BE2C (cell line): ENCODE measurements at regions not wholly inside any gene's neighbourhood (a gene's known extent, or its start where the extent isn't known, plus 50 kb on each side); places are given as distances from the start of the nearest gene placed in this dataset.

ENCODE experiments used
- DNase-seq: peaks from one replicate; pipeline ENCODE4 v3.0.0-alpha.2; 2020
- H3K27me3 ChIP-seq: fragments of 250-450 bp; sonication (Bioruptor Pico); 2 replicates; pipeline ENCODE4 v1.5.1; 2020; ENCODE audit warnings: mild to moderate bottlenecking
- H3K36me3 ChIP-seq: fragments of 250-450 bp; sonication (Bioruptor Pico); 2 replicates; pipeline ENCODE4 v1.5.1; 2020; ENCODE audit warnings: mild to moderate bottlenecking
- H3K4me1 ChIP-seq: fragments of 250-450 bp; sonication (Bioruptor Pico); 2 replicates; pipeline ENCODE4 v1.5.1; 2020
- H3K4me3 ChIP-seq: 2 replicates; pipeline ENCODE4 v1.5.1; 2011; ENCODE audit warnings: low read depth, low read length
- H3K9me3 ChIP-seq: fragments of 250-450 bp; sonication (Bioruptor Pico); 2 replicates; pipeline ENCODE4 v1.5.1; 2020
- CTCF ChIP-seq: IDR thresholded peaks from 2 replicates; pipeline ENCODE4 v1.5.1; 2012; ENCODE audit warnings: mild to moderate bottlenecking, low read depth, low read length

- H3K4me3 ChIP-seq, result no peak overlapping the region
- H3K9me3 ChIP-seq, result no peaks in the 10 kb centered on the region
- TF ChIP-seq CTCF, result no peak
- no peaks in the 10 kb centered on the region for H3K36me3 ChIP-seq
- no peaks in the 10 kb centered on the region for H3K4me1 ChIP-seq
- DNase-seq, result no peak
- H3K27me3 ChIP-seq, result no peaks in the 10 kb centered on the region
These were observed 358.8 kb upstream of the TRPC7 start for GRCh38 chr5:136724161-136724560.

GRCh38 chr5:136722581-136722980 lies 357.2 kb upstream of the TRPC7 start:
- no peak for DNase-seq
- no peaks in the 10 kb centered on the region for H3K4me1 ChIP-seq
- no peaks in the 10 kb centered on the region for H3K9me3 ChIP-seq
- no peak overlapping the region for H3K4me3 ChIP-seq
- no peak for TF ChIP-seq CTCF
- H3K27me3 ChIP-seq, result no peaks in the 10 kb centered on the region
- no peaks in the 10 kb centered on the region for H3K36me3 ChIP-seq

DNA sequence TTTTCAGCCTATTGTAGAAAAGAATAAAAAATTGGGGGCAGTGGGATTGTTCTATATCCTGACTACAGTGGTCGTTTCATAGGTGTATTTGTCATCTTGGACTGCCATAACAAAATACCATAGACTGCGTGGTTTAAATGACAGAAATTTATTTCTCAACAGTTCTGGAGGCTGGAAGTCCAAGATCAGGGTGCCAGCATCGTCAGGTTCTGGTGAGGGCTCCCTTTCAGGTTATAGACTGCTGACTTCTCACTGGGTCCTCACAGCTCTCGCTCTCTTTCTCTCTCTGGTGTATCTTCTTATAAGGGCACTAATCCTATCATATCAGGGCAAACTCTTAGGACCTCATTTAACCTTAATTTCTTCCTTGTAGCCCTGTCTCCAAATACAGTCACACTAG lies 356.7 kb upstream of the TRPC7 start:
- TF ChIP-seq CTCF, result no peak
- H3K36me3 ChIP-seq, result no peaks in the 10 kb centered on the region
- no peak overlapping the region for H3K4me3 ChIP-seq
- DNase-seq, result no peak
- H3K27me3 ChIP-seq, result no peaks in the 10 kb centered on the region
- no peaks in the 10 kb centered on the region for H3K9me3 ChIP-seq
- H3K4me1 ChIP-seq, result no peaks in the 10 kb centered on the region

- no peak for TF ChIP-seq CTCF
- no peak overlapping the region for H3K4me3 ChIP-seq
- H3K27me3 ChIP-seq, result no peaks in the 10 kb centered on the region
- H3K9me3 ChIP-seq, result no peaks in the 10 kb centered on the region
- no peaks in the 10 kb centered on the region for H3K36me3 ChIP-seq
- DNase-seq, result no peak
- no peaks in the 10 kb centered on the region for H3K4me1 ChIP-seq
These were observed 355.3 kb upstream of the TRPC7 start for GRCh38 chr5:136720674-136721073.

GRCh38 chr5:136717917-136718316 lies 352.6 kb upstream of the TRPC7 start:
- no peak overlapping the region for H3K4me3 ChIP-seq
- no peaks in the 10 kb centered on the region for H3K4me1 ChIP-seq
- no peaks in the 10 kb centered on the region for H3K36me3 ChIP-seq
- H3K27me3 ChIP-seq, result no peaks in the 10 kb centered on the region
- no peak for TF ChIP-seq CTCF
- no peak for DNase-seq
- no peaks in the 10 kb centered on the region for H3K9me3 ChIP-seq

DNA sequence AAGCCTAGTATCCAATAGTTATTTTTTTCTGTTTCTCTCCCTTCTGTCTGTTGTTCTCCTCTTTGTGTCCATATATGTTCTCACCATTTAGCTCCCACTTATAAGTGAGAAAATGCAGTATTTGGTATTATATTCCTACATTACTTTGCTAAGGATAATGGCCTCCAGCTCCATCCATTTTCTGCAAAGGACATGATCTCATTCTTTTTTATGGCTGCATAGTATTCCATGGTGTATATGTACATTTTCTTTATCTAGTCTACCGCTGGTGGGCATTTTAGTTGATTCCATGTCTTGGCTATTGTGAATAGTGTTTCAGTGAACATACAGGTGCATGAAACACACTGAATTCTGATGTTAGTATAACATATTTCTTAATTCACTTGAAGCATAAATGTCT lies 348.9 kb upstream of the TRPC7 start:
- no peaks in the 10 kb centered on the region for H3K9me3 ChIP-seq
- DNase-seq, result no peak
- no peak for TF ChIP-seq CTCF

More for the DNA sequence above, 348.9 kb upstream of the TRPC7 start:
- Histone ChIP-seq H3K36me3 (no peaks in the 10 kb centered on the region), H3K4me3 (no peak overlapping the region), H3K4me1 (no peaks in the 10 kb centered on the region), H3K27me3 (no peaks in the 10 kb centered on the region)
